Kasumi-1 (cell line): ENCODE measurements at regions not wholly inside any gene's neighbourhood (a gene's known extent, or its start where the extent isn't known, plus 50 kb on each side); places are given as distances from the start of the nearest gene placed in this dataset.
"Not testable (repeated sequence)": the region's sequence is repeated elsewhere in the genome, so short reads cannot be mapped to it uniquely, and the experiment has no call there.

Experiments used
- DNase-seq, 2 experiments: peaks; one replicate each; lab custom pipeline; 2025; lab: John Stamatoyannopoulos, UW

DNA sequence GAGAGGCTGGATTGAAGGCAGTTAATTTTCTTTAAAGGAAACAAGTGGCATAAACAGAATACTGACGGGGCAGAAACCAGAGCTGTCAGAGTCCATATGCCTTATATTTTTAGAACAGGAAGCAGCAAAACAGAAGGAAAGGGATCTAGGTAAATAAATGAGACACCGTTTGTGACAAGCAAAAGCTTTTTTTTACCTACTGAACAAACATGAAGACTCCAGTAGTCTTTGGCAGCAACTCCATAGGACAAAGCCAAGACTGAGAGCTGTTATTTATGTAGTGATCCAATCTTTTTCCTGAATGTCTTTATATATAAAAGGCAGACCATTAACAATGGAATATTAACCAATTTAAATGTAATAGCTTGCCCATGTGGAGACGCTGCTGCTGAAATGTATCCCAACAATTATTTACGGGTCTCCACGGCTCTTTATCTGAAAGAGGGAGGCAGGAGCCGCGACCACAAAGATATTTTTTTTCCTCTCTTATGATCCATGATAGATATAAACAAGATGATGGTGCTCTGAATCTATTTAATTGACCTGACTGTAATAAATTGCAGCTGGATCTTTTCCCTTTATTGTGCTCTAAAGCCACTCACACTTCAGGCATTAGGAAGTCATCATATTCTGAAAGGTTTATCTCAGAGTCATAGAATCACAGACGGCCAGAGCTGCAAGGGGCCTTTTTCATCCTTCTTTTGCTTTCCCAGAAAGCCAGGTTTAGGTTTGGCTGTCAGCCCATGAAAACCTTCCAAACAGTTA, 687.8 kb downstream of the EFNB2 start:
- DNase-seq = no peak

DNA sequence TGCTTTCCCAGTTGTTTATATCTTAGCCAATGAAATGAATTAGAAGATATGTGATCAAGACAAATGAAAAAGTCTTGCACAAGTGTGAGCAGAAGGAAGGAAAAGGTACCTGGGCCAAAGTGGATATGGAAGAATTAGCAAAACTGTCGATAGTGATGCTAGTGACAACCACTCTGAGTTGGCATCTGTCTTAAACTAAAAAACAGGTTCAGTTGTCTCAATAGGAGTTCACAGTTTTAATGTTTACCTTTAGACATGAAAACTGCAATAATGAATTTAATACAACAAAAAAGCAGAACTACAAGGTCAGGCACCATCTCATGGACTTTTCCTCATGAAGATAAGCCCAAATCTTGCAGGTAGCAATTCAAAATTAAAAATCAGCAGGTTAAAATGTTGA, 688.5 kb downstream of the EFNB2 start:
- no peak for DNase-seq

DNA sequence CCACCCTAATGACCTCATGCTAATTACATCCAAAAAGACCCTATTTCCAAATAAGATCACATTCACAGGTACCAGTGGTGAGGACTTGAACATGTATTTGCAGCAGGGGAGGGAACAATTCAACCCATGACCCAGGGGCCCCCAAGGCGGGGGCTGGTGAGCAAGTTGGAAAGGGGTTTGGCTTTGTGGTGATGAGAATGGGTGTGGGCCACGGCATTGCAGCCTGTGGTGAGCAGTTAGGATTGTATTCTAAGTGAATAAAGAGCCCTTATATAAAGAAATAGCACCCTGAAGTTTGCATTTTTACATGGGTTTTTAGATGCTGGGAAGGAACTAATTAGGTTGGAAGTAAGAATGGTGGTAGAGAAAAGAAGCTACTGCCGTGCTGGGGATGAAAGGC, 694.2 kb downstream of the EFNB2 start:
- DNase-seq = no peak

GRCh38 chr13:105838231-105838630, 697.2 kb downstream of the EFNB2 start:
- DNase-seq = no peak

- DNase-seq = not testable (repeated sequence)
Measured at GRCh38 chr13:105837295-105837694, 698.2 kb downstream of the EFNB2 start.

DNA sequence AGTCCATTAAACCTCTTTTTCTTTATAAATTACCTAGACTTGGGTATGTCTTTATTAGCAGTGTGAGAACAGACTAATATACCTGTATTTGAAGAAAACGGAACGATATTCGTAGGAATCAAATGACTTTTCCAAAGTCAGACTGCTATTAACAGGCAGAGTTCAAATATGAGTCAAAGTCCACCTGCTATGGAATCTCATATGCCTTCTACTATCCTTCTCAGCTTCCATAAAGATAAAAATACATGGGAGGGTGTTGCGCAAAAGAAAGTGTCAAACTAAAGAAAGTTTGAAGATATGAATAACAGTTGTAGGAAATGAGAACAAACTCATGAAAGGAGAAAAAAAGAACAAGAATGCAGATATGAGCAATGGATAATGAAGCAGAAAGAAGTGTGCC, 704.6 kb downstream of the EFNB2 start:
- no peak for DNase-seq

- DNase-seq = no peak
Measured at GRCh38 chr13:105827111-105827809, 708.2 kb downstream of the EFNB2 start.

- no peak for DNase-seq
Measured at GRCh38 chr13:105825071-105825470, 710.4 kb downstream of the EFNB2 start.

GRCh38 chr13:105821337-105821736, 714.1 kb downstream of the EFNB2 start:
- no peak for DNase-seq

DNA sequence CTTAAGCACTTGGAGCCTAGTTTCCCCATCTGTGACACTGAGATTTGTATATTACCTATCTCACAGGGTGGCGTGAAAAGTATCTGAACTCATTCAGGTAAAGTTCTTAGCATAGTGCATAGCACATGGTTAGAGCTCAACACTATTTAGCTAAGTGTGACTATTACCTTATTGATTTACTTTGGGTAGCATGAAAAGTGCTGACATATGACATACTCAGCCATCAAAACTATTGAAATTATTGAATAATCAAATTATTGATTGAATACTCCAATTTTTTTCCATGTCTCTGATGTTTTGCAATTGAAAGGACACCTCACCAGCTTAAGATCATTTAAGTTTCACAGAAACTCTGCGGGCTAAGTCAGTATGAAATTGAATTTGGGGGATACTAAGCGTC, 715.0 kb downstream of the EFNB2 start:
- DNase-seq = no peak

GRCh38 chr13:105817498-105817897, 718.0 kb downstream of the EFNB2 start:
- DNase-seq = no peak

DNA sequence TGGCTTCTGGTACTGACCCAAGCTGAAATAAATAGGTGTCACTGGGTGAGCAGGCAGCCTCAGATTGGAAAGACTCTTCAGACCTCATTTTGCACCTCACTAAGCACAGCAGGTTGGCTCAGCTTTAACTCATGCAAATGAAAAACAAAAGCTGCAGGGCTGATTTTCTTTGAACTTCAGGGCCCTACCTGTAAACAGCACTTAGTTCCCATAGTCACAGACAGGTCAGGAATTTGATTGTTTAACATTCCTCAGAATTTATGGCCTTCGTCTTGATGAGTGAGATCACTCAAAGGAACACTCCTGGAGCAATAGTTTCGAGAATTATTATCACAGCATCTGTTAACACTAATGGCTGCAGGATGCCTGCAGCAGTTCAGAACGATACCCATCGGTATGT, 718.5 kb downstream of the EFNB2 start:
- DNase-seq = no peak

DNA sequence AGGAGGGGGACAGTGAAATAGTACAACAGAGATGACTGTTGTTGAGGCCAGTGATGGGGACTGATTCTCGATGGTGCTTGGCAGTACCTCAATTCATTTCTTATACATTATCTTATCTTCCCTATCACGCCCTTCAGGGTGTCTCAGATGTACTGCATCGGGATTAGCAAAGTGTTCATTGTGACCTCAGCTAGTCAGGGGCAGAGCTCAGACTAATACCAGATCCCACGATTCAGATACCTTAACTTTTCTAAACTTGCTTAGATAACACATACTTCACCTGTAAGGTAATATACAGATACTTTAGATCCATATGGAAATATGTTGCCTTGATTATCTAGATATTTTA, 720.6 kb downstream of the EFNB2 start:
- no peak for DNase-seq

- DNase-seq = no peak
Measured at GRCh38 chr13:105814219-105814901, 721.1 kb downstream of the EFNB2 start.

- DNase-seq = no peak
Measured at GRCh38 chr13:105806628-105806920, 728.9 kb downstream of the EFNB2 start.

DNA sequence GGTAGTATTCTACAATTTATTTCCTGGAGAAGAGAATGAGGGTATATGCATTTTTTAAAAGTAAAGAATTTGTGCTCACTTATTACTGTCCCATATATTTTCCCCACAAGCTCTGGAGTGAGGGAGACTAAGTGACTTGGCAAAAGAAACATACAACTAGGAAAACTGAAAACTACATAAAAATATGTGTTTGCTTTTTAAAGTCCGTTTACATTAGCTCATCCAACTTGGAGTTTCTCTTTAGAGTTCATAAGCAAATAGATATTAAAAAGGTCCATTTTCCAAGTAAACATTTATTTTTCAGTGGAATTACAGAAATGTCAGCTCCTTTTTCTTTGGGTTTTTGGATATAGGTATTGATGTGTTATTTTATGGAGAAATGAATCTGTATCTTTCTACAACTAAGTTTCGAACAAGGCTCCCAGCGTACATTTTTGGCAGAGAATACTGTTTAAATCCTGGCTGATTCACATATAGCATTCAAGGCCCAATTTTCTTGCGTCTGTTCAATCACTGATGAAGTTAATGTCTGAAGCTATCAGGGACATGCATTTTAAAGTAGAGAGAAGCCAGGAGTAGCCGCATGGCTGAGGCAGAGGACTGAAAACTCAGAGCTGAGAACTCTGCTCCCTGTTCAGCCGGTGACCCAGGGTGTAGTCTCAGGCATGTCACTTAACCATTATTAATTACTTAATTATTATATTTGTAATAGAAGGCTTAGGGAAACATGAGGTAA, 729.4 kb downstream of the EFNB2 start:
- DNase-seq = no peak

DNA sequence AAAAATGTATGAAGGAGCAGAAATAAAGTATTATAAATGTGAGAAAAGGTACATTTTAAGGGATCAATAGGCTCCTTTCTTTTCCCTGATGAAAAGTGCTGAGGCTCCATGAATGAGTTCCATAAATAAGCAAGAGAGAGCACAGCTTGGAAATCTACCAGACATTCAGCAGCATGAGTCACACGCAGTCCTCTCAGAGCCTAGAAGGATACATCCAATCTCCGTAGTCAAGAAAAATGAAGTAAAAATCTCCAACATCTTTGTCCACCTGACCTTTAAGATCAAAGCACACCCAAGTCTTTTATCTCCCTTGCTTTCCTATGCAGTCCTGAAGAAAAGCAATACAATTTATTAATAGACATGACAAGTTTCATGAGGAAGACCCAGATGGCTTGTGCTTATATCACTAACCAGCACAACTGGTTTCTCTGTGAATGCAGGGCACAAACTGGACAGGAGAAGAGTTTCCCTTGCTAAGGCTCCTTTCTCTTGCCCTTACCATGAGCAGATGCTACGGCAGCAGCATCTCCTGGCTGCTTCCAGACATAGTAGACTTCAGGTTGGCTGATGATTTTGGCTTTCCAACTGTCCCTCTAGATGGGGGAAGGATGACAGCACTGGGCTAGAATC, 730.8 kb downstream of the EFNB2 start:
- no peak for DNase-seq

DNA sequence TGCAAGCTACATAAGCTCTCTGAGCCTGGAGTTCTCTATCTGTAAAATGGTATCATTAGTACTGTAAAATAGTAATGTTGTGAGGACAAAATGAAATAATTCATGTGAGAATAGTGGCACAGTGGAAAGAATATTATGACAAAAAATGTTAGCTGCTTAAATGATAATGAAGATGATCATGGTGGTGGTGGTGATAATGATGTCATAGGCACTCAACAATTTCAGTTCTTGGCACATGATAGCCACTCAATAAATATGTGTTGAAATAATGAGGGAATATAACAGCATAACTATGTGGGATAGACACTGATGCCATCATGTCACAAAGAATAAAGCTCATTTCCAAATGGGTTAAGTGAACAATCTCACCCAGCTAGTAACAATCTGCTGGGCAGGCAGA, 736.3 kb downstream of the EFNB2 start:
- DNase-seq = no peak

- no peak for DNase-seq
Measured at GRCh38 chr13:105798541-105798940, 736.9 kb downstream of the EFNB2 start.

DNA sequence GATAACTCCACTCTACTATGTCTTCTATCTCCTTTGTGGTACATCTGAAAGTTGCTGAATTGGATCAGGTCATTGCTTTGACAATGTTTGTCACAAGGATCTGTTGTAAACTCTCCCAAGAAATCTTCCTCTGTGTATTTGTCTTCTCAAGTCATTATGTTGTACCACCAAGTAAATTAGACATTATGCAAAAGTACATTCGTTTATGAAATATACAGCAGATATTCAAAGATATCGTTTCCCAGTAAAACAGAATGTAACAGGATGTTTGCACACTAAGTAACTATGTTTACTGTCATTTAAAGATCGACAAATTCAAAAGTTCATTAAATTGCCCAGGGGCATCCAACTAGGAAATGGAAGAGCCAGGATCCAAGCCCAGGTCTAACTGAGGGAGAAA, 739.4 kb downstream of the EFNB2 start:
- no peak for DNase-seq

DNA sequence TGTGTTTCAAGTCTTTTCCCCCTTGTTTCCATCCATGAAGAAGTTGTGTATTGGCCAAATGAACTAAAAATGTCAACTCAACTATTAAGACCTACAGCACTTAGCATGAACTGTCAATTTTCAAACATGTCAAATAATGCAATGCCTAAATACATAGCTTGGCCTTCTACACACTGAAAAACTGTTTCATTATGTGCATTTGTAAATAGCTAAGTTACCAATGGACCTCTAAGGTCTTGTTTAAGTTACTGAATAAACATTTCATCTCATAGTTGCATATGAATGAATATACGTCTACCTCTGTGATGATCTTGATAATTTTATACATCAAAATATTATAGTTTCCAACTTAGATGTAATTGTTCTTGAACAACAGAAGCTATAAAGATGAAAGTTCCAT, 744.5 kb downstream of the EFNB2 start:
- no peak for DNase-seq

DNA sequence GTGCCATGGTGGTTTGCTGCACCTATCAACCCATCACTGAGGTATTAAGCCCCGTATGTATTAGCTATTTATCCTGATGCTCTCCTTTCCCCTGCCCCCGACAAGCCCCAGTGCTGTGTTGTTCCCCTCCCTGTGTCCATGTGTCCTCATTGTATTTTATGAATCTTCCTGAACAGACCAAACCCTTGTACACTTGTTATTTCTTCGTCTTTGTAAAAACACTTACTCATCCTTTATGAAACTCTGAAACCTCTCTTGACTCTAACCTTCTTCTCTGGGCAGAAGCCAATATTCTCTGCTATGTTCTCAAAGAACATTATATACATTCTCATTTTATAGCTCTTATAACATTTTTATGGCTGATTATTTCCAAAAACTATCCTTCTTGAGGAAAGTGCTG, 746.9 kb downstream of the EFNB2 start:
- no peak for DNase-seq
